OCI-LY3 (cell line): ENCODE measurements at regions not wholly inside any gene's neighbourhood (a gene's known extent, or its start where the extent isn't known, plus 50 kb on each side); places are given as distances from the start of the nearest gene placed in this dataset.

Experiments used
- EZH2phosphoT487 ChIP-seq: fragments of 200-600 bp; shearing (Covaris generic); IDR thresholded peaks from 2 replicates; pipeline ENCODE4 v1.6.1; 2018; ENCODE audit warnings: antibody characterized with exemption, mixed run types, low read depth
- TF ChIP-seq, protein P1 (sequence below): fragments of 200-600, 300-600 bp; sonication (generic); IDR thresholded peaks from 2 replicates; pipeline ENCODE4 v1.5.1; 2014; ENCODE audit warnings: antibody characterized with exemption, low read length, low read depth

GRCh38 chr3:148528024-148528423 is 169.7 kb upstream of the AGTR1 start:
- TF ChIP-seq, protein P1, sequence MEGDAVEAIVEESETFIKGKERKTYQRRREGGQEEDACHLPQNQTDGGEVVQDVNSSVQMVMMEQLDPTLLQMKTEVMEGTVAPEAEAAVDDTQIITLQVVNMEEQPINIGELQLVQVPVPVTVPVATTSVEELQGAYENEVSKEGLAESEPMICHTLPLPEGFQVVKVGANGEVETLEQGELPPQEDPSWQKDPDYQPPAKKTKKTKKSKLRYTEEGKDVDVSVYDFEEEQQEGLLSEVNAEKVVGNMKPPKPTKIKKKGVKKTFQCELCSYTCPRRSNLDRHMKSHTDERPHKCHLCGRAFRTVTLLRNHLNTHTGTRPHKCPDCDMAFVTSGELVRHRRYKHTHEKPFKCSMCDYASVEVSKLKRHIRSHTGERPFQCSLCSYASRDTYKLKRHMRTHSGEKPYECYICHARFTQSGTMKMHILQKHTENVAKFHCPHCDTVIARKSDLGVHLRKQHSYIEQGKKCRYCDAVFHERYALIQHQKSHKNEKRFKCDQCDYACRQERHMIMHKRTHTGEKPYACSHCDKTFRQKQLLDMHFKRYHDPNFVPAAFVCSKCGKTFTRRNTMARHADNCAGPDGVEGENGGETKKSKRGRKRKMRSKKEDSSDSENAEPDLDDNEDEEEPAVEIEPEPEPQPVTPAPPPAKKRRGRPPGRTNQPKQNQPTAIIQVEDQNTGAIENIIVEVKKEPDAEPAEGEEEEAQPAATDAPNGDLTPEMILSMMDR = no peak
- no peak for TF ChIP-seq EZH2phosphoT487
